T-helper 1 cell (primary cell): ENCODE measurements at regions not wholly inside any gene's neighbourhood (a gene's known extent, or its start where the extent isn't known, plus 50 kb on each side); places are given as distances from the start of the nearest gene placed in this dataset.

ENCODE experiments used
- DNase-seq, 5 donors: peaks; one replicate each; pipeline ENCODE4 v3.0.0-alpha.2; 2012 to 2020

DNA sequence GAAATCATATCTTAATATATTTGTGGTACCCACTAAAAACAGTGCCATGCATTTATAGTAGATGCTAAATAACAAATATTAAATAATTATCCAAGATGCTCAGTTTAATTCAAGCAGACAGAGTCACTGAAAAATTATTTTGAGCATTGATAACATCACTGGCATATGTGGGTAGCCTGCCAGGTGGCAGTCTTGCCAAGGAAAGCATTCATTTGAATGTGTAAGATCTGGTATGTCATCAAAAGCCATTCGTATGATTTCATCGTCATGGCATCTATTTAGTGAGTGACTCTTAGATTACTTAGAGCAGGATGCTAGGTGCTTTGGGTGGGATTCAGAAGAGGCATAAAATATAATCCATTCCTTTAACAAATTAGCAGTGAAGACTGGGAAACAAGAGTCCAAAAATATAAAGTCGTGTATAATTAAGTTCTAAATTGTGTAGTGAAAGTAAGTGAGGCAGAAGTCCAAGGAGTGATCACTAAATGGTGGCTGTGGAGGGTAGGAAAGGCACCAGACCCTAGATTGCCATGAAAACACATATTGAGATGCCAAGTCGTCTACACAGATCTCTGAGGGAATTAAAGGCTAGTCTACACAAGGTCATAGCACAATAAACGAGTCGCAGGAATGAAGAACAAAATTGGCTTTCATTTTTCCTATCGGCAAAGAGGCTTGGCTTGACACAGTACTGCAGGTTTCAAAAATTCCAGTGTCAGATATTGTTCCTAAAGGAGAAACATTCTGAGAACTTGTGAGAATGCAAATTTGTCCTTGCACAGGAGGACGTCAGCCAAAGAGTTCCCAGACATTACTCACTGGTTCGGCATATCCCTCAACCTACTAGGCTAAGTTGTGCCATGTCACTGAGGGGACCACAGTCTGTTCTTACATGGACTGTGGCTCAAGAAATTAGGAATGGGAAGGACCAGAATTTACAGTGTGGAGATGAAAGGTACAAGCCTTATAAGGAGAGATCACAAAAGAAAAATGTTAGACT is 130.8 kb downstream of the LYPLAL1 start:
- DNase-seq = no peak

DNA sequence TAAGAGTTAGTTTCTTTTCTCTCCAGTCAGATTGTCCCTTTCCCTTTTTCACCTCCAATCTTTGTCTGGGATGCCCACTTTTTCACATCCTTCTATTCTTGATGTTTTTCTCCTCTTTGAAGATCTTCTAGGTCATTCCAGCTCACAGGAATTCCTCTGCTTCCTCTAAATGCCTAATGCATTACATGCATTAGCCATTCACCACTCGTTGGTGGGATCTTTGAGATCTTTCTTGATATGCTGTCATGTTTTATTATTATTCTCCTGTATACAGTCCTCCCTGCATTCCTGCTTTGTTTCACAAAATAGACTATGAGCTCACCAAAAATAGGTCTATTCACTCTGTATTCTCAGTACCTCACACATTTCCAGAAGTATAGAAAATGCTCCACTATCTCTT is 129.0 kb downstream of the LYPLAL1 start:
- DNase-seq = no peak

DNA sequence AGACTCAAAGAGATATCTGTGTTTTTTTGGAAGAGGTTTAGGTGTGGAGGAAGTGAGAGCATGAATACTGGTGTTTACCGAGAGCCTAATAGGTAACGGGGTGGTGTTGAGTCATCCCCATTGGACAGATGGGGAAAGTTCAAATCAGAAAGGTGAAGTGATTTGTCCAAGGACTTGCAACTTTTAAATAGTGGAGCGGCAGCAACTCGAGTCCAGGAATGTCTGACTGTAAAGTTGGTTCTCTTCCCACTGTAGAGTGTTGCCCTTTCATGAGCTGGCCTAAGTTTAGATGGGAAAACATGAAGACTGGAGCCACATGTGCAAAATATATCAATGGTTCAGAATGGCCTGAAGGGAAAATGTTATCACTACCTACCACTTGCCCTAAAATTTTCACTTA is 125.7 kb downstream of the LYPLAL1 start:
- DNase-seq = no peak

DNA sequence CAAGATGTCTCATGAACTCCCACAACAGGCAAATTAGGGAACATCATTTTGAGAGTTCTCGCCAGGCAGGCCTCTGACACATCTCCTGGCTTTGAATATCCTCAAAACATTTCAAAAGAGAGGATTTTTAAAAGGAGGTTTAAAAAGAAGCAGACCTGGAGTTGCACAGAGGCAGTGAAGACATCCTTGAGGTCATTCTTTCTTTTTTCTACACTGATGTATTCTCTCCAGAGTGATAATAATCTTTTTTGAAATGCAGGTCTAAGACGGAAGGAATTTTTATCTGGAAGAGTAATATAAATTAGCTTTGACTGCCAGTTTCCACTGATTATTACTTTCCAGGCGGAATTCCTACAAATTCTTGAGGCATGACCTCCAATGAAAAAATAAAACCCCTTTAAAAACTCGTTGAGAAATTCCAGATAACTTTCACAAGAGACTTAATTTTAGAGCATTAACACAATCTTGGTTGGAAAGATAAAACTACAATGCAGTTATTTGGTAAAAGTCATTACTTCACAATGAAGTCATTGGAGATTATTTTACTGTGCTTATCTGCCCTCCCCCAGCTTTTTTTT is 125.0 kb downstream of the LYPLAL1 start:
- DNase-seq = no peak

DNA sequence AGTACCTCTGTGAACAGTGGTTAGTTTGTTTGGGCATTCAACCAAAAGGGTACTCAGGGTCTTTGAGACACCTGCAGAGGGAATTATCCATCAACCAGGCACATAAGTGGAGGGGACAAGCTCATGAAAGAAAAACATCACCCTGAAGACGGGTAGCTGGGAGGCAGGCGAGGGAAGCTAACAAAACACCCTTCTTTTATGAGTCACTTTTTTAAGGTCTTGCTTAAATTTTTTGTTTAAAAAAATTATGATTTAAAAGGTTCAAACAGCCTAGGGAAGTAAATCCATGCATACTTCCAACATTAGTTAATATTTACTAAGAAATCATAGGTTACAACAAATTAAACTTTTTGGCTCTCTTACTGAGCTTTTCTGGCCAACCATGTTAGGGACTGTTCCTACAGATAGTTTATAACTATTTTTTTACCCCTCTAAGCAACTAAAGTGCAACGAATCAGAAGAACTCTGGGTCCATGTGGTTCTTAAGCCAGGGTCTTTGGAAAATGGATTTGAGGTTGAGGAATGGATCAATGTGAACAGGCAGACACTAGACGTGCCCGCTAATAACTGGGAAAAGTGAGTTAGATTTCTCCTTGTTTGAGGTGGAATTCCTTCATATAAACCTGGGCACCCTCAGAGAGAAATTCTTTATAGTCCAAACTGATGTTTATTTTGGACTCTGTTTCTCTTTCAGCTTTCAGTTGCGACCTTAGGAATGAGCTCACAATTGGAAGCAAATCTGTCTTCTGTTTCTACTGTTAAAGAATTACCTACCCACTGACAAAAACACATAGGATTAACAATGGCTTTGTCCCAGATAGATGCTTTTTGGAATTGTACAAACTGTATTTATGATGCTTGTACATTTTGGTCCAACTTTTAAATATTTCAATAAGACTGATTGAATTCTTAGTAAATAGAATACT is 123.0 kb downstream of the LYPLAL1 start:
- no peak for DNase-seq

DNA sequence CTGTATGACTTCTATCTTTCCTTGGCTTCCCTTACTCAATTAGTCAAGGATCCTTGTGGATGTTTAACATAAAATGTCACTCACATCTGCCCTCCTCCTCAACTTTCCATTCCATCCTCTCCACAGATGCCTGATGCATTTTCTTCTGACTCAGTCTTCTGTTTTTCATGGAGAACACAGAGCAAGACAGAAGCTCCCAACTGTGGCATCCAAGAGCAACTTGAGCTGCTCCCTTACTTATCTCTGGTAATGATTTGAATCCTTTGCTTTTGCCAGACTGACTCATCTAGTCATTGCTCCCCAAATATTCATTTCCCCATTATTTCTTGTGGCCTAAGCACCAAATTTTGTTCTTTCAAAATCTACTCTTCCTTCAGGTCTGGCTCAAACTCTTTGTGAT is 120.6 kb downstream of the LYPLAL1 start:
- no peak for DNase-seq

DNA sequence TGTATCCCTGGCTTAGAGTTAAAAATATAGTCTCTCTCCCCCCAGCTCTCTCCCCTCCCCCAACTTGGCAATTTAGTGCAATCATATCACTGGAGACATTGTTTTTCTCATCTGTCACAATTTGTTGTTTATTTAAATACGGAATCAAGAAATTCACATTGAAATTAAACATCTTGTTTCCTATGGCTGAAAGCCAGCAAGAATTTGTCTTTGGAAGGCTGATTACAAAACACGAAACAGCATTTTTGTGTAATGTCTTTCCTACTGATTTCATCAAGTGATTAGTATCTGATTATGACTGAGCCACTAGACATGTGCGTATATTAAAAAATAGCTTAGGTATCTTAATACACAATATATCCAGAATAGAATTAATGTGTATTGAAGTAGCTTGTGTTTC is 119.7 kb downstream of the LYPLAL1 start:
- DNase-seq = no peak

DNA sequence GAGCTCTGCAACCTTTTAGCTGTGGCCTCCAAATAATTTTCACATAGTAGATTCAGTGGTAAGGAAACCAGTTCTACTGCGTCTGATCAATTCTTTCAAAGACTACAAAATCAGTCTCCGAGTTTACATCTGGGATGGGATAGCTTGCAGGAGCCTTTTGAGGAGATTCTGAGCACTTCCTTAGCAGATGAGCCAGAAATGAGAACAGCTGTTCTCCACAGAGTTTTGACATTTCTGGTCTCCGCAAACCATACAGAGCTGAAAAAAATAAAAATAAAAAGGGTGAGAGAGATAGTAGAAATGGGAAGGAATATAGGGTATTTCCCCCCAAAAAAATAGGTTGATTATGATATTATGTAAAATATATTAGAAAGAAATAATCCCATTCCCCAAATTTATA is 119.3 kb downstream of the LYPLAL1 start:
- no peak for DNase-seq

DNA sequence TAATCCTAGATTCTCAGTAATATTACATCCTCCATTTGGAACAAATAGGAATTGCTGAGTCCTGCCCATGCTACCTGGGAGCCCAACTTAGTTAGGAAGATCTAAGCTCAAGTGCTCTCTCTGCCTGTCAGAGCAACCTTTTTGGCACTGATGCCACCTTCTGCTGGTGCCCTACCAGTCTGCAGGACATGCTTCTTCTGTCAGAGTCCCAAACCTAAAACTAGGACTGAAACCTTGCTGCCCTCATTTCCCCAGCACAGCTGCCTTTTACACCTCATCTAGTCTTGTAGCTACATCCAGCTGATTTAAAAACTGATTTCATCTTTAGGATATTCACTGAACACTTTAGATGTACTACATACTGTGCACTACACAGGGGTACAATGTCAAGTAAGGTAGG is 118.7 kb downstream of the LYPLAL1 start:
- DNase-seq = no peak

DNA sequence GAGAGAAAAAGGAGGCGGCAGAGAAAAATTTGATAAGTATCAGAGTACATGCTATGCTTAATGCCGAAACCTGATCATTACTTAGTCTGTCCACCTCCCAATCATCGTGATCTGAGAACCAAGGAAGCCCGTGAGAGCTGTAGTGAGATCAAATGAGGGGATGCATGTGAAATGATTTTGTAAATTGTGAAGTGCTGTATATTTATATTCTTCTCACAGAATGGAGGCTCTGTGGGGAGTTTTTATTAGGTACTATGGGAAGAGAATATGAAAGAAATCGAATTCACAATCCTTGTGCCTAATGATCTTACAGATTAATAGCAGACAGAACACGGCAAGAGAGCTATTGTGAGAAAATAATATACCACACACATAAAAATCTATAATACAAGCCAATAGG is 115.5 kb downstream of the LYPLAL1 start:
- DNase-seq = no peak

DNA sequence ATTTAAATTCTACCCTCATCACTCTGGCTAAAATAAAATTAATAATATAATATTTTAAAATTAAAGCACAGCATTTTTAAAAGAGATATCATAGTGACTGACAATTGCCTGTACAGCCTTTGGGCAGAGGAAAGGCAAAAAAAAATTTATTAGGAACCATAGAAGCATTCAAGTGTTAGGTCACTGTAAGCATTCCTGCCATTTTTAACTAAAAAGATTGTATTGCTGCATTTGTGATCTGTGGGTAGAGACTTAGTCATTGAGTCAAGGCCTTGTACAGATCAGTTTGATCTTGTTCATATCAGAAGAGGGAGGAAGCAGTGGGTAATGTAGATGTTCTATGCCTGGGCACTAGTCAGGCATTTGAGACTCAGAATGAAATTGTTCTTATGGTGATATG is 109.9 kb downstream of the LYPLAL1 start:
- no peak for DNase-seq

DNA sequence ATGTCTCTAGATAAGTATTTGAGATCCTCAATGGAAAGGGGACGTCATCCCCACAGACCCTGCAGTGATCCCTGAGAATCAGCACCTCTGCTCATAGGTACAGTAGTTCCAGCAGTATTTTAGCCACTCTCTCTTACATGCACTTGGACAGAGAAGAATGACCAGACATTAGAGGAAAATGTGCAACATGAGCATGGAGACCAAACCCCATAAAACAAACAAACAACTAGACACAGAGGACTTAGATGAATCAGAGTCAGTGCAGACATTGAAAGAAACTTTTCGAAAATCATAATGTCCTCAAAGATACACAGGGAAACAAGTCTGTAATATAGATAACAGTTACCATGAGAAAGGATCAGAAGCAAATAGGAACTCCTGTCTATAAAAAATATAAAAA is 108.2 kb downstream of the LYPLAL1 start:
- no peak for DNase-seq

DNA sequence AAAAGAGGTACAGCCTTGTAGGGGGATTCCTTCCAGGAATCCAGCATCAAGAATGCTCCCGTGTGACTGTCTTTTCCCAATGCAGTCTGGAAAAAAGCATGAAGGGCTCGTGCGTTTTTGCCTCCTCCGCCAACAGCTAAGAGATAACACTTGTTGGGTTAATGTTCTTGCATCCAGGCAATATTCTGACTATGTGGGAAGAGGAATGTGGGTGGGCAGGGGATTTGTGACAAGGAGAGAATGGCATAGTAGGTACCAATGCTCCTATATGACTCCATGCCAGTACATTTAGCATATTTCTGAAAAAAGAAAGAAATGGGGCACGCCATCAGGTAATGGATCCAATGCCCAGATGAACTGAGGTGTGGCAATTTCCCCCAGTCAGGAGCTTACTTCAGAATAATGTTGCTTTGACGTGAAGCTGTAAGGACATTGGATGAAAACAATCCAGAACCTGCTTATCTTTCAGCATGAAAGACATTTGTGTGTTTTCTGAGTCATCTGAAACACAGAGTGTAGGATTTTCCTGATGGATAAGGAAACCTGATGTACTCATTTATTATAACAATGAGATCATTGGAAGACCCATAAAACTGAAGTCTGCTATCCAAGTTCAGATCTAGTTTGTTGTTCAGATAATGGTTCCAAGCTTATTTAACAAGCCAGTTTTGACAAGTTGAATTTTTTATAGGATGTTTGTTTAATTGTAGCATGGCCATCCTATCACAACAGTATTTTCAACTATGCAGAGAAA is 105.5 kb downstream of the LYPLAL1 start:
- no peak for DNase-seq

DNA sequence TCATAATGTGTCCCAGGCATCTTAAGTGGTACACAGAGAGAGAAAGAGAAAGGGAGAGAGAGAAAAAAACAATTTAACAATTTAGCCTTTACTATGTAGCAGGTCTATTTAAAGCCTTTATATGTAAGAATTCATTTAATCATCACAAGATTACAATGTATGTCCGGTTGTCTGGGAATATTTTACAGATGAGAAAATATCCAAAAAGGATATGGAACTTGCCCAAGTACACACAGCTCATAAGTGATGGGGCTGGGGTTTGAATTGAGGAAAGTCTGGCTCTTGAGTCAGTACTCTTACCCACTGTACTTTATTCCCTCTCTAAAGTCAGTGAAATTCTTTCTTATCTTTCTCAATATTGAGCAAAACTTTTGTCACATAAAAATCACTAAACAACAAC is 104.6 kb downstream of the LYPLAL1 start:
- no peak for DNase-seq

DNA sequence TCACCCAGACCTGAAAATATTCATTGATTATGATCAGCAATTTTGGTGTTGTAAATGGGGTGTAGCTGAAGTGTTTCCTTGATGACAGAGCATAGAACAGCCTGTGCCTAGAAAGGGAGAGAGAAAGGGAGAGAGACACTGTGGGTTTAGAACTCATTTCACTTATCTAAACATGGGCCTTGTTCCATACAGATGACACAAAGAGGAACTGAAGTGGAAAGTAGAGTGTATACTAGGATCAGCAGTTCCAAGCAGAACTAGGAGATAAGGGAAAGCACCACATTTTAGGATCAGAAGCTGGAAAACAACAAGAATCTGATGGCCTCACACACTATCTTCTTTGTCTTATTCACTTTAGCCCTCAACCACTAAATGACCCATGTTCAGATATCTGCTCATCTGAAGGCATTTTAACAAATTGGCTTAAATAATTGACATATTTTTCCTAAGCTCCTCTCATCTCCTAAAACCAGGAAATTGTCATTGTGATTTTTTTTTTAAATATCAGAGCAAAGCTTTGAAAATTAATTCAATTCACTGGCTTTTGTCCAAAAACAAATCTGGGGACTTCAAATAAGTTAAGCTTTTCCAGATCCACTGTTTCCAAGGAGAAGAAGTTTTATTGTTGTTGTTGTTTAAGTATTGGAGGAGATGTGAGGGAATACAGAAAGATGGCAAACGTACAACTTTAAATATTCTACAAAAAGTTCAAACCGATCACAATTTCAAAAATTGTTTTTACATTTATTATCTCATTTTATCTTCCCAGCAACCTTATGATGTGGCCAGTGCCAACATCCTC is 103.8 kb downstream of the LYPLAL1 start:
- DNase-seq = no peak

DNA sequence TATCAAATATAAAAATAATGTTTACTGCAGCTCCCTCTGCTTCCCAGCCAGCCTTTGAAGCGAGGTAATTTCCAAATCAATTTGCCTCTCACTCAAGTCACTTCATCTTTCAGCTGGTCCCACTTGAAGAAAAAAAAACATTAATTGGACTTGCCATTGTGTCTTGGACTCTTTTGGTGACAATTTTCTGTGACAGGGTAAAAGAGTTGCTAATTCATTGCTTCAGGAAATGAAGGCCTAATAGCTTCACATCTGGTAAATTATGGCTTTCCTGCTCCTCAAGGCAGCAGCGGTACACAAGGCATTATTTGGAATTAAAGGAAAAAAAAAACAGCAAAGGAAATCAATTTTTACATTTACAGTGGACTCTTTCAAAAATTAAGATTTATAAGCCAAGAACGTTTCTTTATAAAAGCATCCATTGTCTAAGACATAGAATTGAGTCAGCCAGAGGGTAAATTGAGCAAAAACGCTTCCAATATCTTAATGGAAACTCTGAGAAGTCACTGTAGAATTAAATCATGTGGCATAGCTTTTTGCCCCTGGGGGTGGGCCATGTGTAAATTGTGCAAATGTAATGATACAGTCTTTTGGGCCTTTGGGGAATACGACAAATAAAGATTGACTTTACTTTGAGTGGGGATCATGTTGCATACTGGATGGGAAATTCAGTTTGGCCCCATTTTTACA is 102.5 kb downstream of the LYPLAL1 start:
- no peak for DNase-seq

DNA sequence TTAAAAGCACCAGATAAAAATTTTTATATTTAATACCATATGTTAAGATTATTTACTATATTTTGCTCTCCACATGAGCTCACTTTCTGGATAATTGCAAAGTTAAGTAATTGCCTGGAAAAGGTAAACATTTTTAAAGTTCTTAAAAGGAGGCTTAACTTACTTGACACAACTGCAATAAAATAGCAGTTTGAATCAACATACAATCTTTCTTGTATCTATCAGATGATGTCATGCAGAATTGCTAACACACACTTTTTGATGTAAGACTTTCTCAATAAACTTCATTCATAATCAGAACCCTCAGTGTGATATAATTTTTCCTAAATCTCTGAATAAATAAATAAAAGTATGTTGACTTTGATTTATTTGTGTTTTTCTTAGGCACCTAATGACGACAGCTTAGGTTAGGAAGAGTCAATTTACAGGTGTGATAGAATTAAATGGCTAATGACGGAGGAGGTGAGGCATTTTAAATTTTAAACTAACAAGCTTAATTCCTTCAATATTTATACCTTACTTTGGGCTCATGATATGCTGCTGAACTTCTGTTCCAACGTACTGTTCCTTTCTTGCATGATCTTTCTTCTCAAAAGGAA is 99.5 kb downstream of the LYPLAL1 start:
- no peak for DNase-seq

DNA sequence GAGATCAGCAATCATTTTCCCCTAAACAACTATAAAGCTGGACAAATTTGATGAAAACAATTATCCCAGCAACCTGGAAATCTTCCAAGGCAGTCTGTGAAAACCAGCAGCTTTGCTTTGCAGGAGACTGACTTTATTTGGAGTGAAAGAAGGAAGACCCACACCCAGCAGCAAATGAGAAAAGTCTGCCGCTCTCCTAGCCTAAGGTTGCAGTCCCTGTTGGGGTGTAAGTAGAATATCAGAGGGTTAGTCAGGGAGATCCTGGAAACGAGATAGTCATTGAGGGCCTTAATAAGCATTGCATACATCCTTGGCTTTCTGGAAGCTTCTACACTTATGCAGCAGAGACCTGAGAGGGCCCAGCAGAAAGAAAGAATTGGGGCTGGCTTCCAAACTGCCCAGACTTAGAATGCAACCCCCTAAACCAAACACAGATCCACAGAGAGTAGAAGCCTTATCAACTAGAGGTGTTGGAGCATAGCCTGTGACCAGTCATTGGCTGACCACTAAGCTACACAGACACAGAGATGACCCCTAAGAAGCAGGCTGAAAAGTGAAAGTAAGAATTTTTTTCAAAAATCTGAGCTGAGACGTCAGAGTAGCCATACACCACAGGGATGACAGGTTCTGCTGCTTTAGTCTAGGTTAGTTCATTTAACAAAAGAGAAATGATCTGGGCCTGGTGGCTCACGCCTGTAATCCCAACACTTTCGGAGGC is 98.3 kb downstream of the LYPLAL1 start:
- DNase-seq = no peak

DNA sequence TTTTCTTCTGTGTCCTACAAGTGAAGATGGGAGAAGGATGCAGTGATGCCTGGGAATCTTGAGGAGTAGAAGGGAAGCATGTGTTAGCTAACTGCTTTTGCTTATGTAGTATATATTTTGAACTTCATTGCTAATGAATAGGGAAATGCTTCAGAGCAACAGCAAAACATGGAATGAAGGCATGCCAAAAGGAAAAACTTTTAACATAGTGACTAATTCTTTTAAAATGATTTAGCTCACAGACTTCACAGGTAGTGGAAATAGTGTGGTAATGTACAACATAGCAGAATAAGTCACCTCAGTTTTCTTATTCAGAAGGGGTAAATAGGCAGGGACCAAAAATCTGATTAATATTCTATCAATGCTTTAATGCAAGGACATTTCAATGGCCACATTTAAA is 95.5 kb downstream of the LYPLAL1 start:
- DNase-seq = no peak

DNA sequence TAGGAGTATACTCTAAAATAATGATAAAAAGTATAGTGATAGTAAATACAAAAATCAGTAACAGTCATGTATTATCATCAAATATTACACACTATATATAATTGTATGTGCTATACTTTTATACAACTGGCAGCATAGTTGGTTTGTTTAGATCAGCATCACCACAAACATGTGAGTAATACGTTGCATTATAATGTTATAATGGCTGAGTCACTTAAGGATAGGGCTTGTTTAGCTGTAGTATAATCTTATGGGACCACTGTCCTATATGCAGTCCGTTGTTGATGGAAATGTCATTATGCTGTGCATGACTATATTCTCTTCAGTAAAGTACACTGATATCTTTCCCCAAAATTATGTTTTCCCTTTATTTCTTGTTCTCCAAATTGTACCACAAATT is 92.8 kb downstream of the LYPLAL1 start:
- no peak for DNase-seq
